HEK293 (cell line): ENCODE measurements at regions not wholly inside any gene's neighbourhood (a gene's known extent, or its start where the extent isn't known, plus 50 kb on each side); places are given as distances from the start of the nearest gene placed in this dataset.

Source experiments
- CTCF ChIP-seq: fragments of 450-650 bp; formaldehyde crosslinking; IDR thresholded peaks from 2 replicates; pipeline ENCODE4 v1.5.1; 2016; ENCODE audit warnings: missing biosample characterization, missing genetic modification characterization
- KLF1 ChIP-seq: fragments of 450-650 bp; formaldehyde crosslinking; IDR thresholded peaks from 2 replicates; pipeline ENCODE4 v1.5.1; 2016; ENCODE audit warnings: missing biosample characterization, missing genetic modification characterization
- SETDB1 ChIP-seq: IDR thresholded peaks from one replicate; pipeline ENCODE4 v1.6.1; 2017; ENCODE audit warnings: mild to moderate bottlenecking, low read length, moderate library complexity, mixed read lengths; ENCODE audit not compliant: insufficient read length
- ZBTB44 ChIP-seq: fragments of 450-650 bp; IDR thresholded peaks from 2 replicates; pipeline ENCODE4 v1.5.1; 2018; ENCODE audit warnings: missing biosample characterization, mild to moderate bottlenecking, missing genetic modification characterization
- ZBTB49 ChIP-seq: fragments of 450-650 bp; formaldehyde crosslinking; IDR thresholded peaks from 2 replicates; pipeline ENCODE4 v1.5.1; 2016; ENCODE audit warnings: missing biosample characterization, missing genetic modification characterization, low read depth
- ZNF274 ChIP-seq, 2 experiments: fragments of 200-500 bp in 1 of 2; fragments of 450-650 bp in 1 of 2; sonication (Bioruptor generic) in 1 of 2; formaldehyde crosslinking in 1 of 2; IDR thresholded peaks; 2 replicates each; pipeline versions ENCODE4 v1.5.1 to v1.6.1; 2014 to 2016; ENCODE audit warnings: borderline replicate concordance in 1 of 2, inconsistent platforms in 1 of 2, low read length in 1 of 2, missing biosample characterization in 1 of 2, missing genetic modification characterization in 1 of 2
- ZNF416 ChIP-seq: fragments of 450-650 bp; formaldehyde crosslinking; IDR thresholded peaks from 2 replicates; pipeline ENCODE4 v1.5.1; 2016; ENCODE audit warnings: missing biosample characterization, missing genetic modification characterization
- ZNF473 ChIP-seq: fragments of 450-650 bp; formaldehyde crosslinking; IDR thresholded peaks from 2 replicates; pipeline ENCODE4 v1.5.1; 2017; ENCODE audit warnings: missing biosample characterization, missing genetic modification characterization
- ZNF530 ChIP-seq: fragments of 450-650 bp; formaldehyde crosslinking; IDR thresholded peaks from 2 replicates; pipeline ENCODE4 v1.5.1; 2016; ENCODE audit warnings: low read depth, missing biosample characterization, missing genetic modification characterization
- ZNF768 ChIP-seq: fragments of 450-650 bp; formaldehyde crosslinking; IDR thresholded peaks from 2 replicates; pipeline ENCODE4 v1.5.1; 2018; ENCODE audit warnings: missing biosample characterization, mild to moderate bottlenecking, missing genetic modification characterization

- TF ChIP-seq ZNF473 (tag by site-specific recombination) (no peak), ZBTB49 (no peak), SETDB1 (no peak), CTCF (no peak), ZBTB44 (tag by site-specific recombination) (no peak), ZNF768 (tag by site-specific recombination) (no peak), ZNF416 (tag by site-specific recombination) (no peak), KLF1 (tag by site-specific recombination) (no peak), ZNF274 (IDR thresholded peaks at IDR 0.05; ENCODE audit: low read length) (no peak), ZNF274 (tag by site-specific recombination; IDR thresholded peaks at IDR 0.05; ENCODE audit: borderline replicate concordance) (no peak), ZNF530 (tag by site-specific recombination) (no peak)
Observed at GRCh38 chr14:40623643-40624042, 983.0 kb upstream of the LRFN5 start.
